GM19467 (cell line): ENCODE measurements at regions not wholly inside any gene's neighbourhood (a gene's known extent, or its start where the extent isn't known, plus 50 kb on each side); places are given as distances from the start of the nearest gene placed in this dataset.

Experiments used
- ATAC-seq: cut with Tn5 transposase; IDR thresholded peaks from one replicate; pipeline ENCODE4 v1.9.1; 2021; ENCODE audit warnings: mild to moderate bottlenecking, moderate library complexity; ENCODE audit not compliant: unreplicated experiment

DNA sequence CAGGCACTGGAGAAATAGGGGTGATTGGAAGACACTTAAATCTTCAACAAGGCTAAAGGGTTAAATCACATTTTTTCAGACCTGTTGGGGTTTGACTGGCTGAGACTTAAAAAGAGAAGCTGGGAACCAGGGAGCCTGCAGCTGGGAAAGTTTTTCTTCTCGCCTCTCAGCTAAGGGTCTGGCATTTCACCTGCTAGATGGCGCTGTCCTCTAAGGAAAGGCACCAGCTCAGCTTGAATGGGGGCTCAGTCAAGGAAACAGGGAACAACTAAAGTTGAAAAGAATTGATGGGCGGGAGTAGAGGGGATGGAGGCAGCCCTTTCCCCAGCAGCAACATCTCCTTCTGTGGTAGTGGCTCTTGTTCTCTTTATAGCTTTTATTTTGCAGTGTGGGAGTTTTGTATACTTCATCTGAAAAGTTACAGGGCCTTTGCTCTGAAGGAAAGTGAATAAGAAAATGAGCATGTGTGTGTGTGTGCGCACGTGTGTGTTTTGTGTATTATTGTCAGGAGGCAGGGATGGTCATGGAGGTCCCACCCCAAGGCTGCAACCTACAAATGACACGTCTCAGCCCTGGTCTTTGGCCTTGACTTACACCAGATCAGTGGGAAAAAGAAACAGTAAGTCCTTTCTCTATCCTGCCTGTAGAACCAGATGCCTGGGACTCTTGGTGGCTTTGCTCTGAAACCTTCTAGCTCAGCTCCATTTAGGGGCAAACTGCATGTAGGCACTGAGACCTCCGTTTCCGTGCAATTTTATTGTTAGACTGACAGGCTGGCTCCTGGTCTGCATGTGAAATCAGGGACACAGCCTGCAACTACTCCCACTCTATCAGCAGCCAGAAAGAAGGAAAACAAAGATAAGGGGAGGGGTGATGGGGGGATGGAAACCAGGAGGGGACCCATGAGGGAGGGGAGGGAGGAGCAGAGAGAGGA is 316.2 kb upstream of the CLINT1 start:
- ATAC-seq, result no peak

DNA sequence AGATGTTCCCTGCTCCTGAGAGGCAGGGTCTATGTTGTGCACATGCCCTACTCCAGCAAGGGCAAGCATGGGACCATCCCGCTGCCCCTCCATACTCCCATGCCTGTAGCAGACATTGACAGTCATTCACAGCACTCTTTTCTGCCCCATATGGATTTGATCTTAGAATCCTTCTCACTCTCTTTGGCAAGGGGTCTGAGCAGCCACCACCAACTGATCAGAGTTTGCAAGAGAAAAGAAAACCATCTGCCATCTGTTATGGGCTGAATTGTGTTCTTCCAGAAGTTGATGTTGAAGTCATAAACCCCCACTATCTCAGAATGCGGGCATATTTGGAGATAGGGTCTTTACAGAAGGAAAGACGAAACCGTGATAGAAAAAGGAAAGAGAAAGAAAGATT is 315.1 kb upstream of the CLINT1 start:
- ATAC-seq, result no peak

DNA sequence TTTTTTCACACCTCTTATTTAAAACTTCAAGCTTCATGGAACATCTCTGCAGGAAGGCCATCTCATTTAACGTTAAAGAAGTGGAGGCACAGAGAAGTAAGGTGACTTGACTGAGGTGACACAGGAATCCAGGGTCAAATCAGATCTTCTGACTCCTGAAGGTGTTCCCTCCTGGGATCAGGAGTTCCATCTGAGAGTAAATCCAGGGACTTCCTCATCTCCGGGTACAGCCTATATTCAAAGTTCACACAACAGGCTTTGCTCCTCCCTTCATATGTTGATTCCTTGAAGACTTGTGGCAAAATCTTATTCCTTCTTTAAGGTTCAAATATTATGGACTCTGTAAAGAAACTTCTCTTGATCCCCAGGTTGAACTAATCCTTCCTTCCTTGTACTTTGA is 313.1 kb upstream of the CLINT1 start:
- no peak for ATAC-seq

DNA sequence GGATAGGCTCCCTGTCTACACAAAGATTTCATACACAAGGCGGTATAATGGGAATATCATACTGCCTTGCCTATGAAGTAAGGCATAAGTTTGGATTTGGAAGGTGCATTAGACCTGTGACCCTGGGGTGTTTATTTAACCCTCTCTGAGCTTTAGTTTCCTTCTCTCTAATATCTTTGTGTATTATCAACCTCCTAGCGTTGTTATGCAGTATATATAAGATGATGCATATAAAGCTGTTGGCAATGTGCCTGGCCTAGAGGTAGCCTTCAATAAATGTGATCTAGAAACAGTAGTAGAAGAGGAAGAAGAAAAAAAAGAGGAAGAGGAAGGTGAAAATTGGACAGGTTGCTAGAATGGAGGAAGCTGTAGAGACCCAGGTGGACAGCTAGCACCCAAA is 311.6 kb upstream of the CLINT1 start:
- no peak for ATAC-seq

DNA sequence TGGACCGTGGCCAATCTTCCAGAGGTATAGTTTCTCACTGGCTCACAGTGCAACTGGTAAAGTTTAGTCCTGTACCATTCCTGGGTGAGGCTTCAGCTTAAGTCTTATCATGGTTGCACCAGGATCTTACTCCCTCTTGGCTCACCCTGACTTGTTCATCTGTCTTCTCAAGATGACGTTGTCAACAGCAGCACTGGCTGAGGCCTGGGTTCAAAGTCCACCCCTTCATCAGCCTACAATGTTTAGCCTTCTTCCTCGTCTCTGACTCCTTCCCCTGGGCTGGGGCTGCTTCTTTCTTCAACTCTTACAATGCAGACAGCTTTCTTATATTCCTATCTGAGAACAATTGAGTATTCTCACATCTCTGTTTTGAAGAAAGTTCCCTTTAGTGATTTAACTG is 311.1 kb upstream of the CLINT1 start:
- no peak for ATAC-seq

DNA sequence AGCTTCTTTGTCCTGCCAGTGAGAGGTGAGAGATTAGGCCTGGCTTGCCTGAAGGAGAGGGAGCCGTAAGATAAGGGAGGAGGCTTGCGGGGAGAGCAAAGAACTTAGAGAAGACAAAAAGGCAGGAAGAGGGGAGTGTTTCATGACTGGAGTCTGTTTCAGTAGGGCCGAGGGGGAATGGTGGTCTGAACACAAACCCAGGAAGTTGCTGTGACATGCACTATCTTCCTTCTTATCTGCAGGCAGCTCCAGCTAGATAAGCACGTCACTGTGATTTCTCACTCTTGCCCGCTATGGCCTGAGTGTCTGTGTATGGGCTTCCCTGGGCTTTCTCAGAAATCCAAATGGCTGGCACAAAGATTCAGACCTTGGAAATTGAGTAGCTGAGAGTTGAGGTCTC is 307.5 kb upstream of the CLINT1 start:
- ATAC-seq, result no peak

DNA sequence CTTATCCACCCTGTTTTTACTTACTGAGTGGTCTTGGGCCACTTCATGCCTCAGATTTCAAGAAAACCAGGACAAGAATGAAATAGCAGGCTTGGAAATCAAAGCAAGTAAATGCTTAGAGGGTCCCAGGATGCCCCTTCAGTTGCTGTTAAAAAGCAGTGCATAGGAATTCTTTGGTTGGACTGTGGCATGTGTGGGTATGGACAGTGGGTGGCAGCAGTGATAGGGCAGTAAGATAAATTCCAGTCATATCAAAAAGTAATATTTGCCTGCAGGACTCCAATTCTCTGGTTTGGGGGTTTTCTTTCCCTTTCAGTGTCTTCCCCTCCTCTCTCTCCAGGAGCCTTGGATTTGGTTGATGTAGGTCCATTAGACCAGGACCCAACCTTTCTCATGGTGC is 306.7 kb upstream of the CLINT1 start:
- ATAC-seq, result no peak

DNA sequence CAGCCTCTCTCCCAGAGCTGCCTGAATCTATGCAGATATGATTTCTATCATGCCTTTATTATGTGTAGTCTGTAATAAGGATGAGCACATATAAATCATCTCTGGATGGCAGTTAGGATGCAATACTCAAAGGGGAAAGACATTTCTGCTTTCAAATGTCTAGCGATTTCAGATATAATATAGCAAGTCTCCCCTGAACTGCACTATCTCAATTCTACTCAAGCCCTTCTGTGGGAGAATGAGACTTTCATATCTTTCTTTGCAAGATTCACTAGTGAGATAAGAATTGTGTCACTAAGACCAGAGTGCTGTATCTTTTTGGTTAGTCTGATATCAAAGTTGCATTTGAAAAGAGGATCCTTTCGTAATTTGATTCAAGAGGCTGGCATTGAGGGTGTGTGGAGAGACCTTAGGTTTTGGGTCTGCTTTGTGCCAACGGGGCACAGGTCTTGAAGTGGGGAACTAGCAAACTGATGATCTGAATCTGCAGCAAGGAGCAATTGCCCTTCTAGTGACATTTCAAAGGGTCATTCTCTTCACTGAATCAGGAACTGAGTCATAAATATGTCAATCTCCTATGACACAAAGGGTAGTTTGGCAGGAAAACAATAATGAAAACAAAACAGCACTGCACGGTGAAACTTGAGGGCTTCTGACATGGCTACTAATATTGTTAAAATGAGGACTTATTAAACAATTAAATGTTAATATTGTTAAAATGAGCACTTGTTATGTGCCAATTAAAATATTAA is 305.5 kb upstream of the CLINT1 start:
- no peak for ATAC-seq

DNA sequence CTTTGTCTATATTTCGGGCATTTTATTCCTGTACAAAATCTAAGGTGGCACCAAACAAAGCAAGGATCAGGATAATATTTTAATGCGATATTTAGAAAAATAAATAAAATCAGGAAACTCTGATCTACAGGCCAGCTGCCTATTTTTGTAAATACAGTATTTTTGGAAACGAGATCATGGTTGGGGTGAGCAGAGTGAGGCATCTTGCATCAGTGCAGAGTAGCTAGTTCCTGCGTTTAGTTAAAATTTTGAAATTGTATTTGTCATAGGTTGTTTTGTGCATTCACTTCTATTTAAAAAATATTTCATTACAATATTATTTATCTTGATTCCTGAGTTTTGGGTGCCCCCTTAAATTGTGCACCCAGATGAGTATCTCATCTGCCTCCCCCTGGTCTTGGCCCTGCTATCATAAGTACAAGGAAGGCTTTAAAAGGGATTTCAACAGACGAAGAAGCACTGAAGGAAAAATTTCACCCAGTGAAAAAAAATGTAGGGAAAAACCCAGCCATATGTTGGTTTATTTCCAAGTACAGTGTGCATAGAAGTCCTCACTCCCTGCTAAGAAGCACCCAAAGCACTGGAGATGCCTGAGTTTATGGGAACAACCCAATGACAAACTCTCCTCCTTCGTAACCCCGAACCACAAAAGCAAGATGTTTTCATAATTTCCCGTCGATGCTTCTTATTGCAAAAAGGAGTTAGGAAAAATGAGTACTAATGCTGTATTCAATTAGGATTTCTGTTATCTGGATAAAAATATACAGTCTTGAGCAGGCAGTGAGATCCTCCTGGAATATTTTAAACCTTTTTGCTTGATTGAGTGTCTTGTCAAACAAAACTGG is 304.7 kb upstream of the CLINT1 start:
- no peak for ATAC-seq

DNA sequence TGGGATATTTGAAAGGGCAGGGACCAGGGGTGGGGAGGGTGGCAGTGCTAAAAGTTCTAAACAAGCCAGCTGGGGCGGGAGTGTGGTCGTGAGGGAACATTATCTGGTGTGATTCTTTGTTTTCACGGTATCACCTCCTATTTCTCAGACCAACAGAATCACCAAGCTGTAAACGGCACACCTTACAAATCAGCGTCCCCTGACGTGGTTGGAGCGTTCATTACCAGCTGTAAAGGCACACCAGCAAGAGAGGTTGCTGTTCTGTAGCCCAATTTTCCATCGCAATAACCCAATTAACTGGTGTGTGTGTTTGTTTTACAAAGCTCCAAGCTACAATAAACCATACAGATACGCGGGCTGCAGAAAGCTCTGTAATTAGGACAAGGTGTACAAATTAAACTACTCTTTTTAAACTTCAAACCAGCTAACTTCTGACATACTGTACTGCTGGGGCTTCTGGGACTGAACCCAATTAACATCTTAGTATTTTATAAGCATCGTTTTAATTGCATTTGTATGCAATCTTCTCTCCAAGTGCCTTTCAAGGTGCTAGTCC is 303.6 kb upstream of the CLINT1 start:
- ATAC-seq, result no peak

DNA sequence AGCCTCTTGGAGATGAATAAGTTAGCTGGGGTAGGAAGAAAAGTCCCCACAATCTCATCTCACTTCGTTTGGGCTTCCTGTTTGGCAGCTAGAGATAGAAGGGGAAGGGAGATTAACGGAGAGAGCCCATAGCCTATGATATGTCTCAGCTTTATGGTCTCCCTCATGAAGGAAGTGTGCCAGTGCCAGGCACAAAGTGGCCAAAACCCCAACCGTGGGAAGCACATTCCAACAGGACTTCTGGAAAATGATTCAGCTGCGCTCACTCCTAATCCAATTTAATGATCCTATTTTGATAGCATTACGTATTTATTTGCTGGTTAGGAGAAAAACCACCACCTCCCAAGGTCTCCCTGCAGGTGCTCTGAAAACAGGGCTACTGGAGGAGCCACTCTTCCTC is 303.1 kb upstream of the CLINT1 start:
- ATAC-seq, result no peak

DNA sequence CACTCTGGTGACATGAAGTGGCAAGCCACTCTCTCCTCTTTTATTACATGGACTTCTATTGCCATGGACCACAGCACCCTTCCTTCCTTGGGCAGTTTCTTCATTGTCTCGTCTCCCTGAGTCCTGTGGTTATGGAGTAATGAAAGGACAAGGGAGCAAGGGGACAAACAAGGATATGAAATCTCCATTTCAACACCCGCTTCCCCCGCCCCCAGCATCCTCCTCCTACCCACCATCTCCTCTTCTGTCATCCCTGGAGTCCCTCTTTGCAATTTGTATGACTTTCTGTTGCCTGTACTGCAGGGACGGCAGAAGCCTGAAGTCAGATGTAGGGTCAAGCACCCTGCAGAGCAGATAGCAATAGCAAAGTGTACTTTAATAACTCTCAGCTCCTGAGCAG is 300.7 kb upstream of the CLINT1 start:
- ATAC-seq, result no peak

DNA sequence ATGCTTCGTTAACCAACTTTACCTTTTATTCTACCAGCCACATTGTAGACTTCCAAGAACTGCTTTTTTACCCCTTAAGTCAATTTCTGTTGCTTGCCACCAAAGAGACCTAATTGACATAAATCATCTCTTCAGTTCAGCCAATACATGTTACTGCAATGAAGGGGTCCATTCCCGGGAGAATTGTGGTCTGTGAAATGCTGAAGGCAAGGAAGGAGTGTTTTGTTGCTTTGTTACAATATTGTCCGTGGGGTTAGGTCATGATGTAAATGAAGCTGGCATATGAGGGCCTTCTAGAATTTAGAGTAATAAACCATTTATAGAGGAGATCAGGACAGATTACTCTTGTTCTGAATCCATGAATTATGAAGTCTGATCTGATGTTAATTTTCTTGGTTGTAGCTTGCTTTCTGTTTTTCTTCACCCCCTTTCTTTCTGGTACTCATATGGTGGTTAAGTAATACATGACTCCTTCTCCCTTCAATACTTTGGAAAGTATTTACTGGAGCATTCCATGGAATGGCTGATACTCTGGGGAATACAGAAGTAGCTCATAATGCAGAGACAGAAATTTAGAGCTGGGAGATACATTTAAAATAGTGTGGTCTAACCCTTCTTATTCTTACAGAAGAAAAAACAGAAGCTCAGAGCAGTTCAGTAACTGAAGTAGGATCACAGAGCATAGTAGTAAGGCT is 297.0 kb upstream of the CLINT1 start:
- ATAC-seq, result no peak

DNA sequence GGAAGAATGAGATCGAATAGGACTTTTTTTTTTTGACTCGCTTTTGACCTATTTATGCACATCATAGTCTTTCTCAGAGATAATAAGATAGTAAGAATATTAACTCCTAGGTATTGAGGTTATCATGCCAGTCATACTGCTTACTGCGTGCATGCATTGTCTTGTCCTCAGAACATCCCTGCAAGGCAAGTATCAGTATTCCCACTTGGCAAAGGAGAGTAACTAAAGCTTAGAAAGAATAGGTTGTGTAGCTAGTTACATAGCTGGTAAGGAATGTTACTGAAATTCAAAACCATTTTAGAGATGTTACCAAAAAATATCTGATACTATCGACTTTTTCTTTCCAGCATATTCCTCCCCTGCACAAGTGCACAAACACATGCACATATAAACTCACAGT is 296.1 kb upstream of the CLINT1 start:
- ATAC-seq, result no peak

DNA sequence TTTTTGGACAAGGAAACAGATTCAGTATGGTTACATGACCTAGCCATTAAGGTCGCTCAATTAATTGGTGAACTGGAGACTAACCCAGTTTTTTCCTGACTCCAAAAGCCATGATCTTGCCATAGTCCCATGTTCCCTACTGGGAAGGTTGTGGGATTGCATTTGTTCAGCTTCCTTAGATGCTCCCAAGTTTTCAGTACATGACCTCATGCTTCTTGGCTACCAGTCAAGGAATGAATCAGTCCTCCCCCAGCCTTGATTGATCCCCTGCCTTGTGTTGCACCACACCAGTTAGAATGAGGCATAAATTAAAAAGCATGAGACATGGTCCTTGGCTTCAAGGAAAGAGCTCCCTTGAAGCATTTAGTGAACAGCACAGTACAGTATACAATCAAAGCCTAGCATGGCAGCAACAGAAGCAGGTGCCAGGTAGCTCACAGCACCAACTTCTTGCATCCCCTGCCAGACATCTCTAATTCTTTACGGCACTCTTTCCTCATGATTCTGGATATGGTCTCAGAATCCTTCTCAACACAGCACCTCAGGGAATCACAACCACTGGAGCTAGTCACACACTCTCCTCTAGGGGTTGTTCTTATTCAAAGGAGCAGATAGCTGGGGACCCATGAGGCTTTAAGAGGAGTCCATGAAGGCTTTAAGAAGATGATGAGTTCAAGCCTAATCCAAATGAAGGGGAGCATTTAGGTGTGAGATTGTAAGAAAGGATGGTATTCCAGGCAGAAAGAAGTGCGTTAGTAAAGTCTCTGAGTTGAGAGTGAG is 295.5 kb upstream of the CLINT1 start:
- ATAC-seq, result no peak

DNA sequence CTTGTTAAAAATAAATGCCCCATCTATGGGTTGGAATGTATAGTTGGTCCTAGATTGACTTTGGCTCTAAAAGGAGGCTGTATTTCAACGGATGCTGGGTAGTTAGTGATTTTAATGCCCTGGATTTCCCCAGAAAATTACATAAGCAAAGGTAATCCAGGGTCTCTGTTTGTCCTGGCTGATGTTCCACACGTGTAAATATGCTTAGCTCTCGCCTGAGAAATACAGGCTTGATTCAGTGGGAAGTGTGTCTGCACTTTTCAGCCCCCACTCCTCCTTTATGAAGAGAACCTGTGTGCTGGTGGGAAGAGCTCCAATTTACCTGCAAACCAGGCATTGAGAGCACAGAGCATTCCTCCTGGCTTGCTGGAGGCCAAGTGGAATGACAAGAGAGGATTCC is 294.6 kb upstream of the CLINT1 start:
- ATAC-seq, result no peak

DNA sequence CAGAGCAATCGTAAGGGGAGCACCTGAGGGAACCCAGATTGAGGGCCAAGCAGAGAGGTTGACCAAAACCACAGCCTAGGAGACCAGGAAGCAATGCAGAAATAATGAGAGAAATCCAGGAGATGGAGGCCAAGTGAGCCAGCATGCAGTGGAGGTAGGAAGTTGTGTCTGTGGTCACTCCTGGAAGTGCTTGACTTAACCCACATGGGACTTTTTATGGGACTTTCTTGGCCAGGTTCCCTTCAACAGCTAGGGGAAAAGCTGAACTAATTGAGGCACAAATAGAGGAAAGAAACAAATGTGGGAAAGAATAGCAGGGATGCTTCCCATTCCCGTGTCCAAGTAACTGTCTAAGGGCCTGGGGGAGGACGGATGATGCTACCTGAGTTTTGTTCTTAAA is 293.2 kb upstream of the CLINT1 start:
- no peak for ATAC-seq

DNA sequence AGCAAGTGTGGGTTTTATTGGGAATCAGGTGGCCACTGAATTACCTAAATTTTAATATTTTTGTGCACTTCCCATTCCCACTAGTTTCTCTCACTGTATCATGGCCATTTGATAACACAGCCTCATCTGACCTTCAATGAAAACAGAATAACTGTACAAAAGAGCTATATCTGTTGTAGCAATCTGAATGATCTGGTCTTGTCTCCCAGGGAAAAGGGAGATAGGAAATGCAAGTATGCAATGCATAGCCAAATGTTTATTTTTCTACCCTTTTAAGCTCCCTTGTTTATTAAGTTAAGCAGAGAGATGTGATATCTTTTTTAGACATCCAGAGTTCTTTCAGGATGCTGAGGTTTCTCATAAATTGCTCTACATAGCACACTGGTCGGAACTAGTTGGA is 288.3 kb upstream of the CLINT1 start:
- no peak for ATAC-seq

DNA sequence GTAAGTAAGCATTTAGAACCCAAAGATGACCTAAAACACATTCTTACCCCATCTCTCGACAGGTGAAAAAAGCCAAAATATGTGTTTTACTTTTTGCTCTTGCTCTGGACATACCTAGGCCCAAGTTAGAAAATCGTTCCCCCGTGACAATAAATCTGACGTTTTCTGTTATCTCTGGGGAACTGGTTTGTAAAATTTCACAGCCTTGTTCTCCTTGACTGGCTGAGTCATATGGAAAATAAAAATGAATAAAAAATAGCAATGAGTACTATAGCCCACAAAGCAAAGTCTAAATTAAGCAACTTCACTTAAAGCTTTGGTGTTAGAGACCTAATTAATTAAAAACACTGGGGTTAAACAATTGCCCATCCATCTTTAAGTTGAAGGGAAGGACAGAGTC is 286.9 kb upstream of the CLINT1 start:
- no peak for ATAC-seq

DNA sequence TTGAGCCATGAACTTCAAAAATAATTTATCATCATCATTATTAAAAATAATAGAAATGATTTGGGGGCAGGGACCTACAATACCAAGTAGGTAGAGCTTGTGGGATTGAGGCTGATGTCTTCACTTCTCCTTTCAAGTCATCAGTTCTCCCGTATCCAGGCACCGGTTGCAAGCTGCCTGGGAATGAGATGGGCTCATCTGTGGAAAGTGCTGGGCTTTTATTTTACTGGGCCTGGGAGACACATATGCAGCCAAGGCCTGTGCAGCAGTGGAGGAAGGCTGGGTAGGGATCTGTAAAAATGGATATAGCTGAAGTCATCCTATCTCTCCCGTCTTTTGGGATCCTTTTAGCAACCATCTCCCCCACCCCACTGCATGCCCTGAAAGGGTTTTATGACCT is 284.1 kb upstream of the CLINT1 start:
- ATAC-seq, result no peak
